GM21737 (cell line): ENCODE measurements at regions not wholly inside any gene's neighbourhood (a gene's known extent, or its start where the extent isn't known, plus 50 kb on each side); places are given as distances from the start of the nearest gene placed in this dataset.
"Not testable (repeated sequence)": the region's sequence is repeated elsewhere in the genome, so short reads cannot be mapped to it uniquely, and the experiment has no call there.

Source experiments
- ATAC-seq: cut with Tn5 transposase; IDR thresholded peaks from one replicate; pipeline ENCODE4 v1.9.1; 2021; ENCODE audit warnings: mild to moderate bottlenecking, moderate library complexity; ENCODE audit not compliant: unreplicated experiment

DNA sequence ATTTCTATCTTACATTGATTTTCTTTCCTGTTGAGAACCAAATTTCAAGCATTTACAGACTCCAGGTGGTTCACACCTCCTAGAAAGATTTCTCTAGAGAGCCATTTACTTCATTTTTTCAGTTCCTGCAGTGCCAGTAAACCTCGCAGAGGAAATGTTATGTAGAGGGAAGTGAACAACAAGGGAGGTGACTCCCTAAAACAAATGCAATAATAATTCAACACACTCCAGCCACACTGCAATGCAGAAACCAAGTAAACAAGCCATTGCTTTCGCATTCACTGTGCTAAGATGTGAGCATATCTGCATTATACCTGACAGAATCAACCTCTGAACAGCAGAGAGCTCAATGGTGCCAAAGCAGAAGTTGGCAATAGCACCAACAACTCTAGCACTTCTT lies 215.1 kb downstream of the RBM26 start:
- ATAC-seq, result peak; percentile 33

DNA sequence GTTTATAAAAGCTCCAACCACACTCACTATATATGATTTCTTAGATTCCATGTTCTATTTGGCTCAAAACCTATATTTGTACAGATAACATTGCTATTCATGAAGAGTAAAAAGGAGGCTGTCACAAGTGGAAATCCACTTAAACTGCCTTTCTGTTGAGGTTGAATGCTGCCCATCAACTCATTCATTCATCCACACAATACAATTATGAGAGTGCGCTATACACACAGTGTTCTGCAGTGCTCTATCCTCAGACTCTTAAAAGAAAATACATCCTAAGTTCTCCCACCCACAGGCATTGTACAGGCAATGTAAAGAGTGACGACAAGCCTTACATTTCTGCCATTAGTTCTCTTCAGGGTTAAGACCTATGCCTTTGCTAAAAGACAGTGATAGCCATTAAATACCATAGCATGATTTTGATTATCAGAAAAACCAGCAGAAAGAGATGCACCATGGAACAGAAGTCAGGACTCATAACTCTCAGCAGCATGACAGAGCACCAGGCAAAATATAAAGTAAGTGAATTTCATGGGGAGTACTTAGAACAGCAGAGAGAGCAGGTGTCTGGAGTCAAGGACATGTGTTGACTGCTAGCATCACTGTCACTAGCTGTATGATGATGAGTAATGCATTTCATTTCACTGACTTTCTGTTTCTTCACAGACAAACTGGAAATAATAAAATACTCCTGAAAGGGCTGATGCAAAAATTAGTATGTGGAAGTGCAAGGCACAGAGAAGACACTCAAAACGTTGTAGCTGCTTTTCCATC lies 218.0 kb downstream of the RBM26 start:
- ATAC-seq, result no peak

DNA sequence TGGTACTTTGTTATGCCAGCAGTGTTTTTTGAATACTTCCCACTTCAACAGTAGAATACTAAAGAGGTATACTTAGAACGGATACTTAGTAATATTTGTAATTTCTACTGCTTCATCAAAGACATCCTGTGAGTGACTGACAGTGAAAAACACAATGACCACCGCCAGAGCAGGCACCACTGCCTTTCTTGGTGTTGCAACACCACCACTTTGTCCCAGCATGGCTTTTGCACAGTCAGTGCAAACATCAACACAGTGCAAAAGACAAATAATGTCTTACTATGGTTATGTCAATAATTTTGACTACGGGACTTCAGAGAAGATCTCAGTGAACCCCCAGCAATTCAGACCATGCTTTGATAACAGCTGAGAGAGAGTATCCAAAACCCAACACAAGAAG lies 220.5 kb downstream of the RBM26 start:
- ATAC-seq, result no peak

GRCh38 chr13:79183231-79183630 lies 222.8 kb downstream of the RBM26 start:
- ATAC-seq, result no peak

DNA sequence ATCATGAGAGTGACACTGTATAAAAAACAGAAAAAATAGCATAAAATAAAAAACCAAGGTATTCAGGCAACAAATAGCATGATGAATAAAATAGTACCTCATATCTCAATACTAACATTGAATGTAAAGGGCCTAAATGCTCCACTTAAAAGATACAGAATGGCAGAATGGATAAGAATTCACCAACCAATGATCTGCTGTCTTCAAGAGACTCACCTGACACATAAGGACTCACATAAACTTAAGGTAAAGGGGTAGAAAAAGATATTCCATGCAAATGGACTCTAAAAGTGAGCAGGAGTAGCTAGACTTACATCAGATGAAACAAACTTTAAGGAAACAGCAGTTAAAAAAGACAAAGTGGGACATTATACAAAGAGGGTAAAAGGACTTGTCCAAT lies 232.4 kb downstream of the RBM26 start:
- not testable (repeated sequence) for ATAC-seq

DNA sequence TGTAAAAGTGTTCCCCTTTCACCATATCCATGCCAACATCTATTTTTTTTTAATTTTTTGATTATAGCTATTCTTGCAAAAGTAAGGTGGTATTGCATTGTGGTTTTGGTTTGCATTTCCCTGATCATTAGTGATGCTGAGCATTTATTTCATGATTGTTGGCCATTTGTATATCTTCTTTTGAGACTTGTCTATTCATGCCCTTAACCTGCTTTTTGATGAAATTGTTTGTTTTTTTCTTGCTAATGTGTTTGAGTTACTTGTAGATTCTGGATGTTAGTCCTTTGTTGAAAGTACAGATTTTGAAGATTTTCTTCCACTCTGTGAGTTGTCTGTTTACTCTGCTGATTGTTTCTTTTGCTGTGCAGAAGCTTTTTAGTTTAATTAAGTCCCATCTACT lies 233.1 kb downstream of the RBM26 start:
- ATAC-seq, result not testable (repeated sequence)

- ATAC-seq, result no peak
Measured at GRCh38 chr13:79171141-79172061, 234.7 kb downstream of the RBM26 start.

GRCh38 chr13:79160818-79161217 lies 245.2 kb downstream of the RBM26 start:
- no peak for ATAC-seq

DNA sequence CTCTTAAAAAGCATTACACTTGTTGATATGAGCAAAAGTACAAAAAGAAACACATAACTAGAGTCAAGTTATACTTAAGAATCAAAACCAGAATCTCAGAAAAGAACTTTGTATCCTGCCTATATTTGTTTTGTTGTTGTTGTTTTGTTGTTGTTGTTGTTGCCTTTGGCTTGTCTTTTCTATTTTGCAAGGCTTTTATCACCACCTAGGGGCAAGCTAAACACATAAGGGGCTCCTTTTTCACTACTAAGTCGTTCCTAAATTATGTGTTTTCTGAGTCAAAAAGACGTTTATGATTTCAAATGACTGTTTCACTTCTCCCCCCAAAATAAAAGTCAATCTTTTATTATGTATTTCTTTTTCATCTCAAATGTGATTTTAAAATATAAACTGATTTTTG lies 250.2 kb downstream of the RBM26 start:
- ATAC-seq, result no peak

DNA sequence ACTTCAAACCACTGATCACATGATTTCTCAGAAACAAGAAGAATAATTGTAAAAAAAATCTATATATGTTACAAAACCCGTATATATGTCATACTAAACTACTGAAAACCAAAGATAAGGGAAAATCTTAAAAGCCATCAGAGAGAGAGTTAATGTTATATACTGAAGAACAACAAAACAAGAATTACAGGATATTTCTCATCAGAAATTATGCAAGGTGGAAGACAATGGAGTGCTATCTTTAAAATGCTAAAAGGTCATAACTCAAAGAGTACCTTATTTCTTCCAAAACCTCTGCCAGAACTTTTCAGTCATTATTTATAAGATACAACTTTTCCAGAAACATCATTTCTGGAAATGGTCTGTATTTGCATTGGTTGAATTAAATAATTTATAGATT lies 256.8 kb downstream of the RBM26 start:
- no peak for ATAC-seq

DNA sequence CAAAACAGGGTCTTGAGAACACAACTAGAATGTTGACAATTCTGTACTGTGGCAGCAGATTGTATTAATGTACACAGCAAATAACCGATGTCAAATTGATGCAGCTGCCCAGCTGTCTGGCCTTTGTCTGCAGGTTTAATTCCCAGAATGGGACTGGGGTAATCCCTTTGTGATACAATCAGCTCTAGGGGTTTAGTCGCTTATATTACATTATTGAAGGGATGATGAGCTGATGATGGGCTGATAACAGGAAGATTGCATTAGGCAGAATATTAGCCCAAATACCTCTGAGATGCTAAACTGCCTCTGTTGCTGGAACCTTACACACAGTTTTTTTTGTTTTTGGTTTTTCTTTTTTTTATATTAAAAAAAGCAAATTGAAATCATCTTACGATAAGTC lies 265.0 kb downstream of the RBM26 start:
- no peak for ATAC-seq

DNA sequence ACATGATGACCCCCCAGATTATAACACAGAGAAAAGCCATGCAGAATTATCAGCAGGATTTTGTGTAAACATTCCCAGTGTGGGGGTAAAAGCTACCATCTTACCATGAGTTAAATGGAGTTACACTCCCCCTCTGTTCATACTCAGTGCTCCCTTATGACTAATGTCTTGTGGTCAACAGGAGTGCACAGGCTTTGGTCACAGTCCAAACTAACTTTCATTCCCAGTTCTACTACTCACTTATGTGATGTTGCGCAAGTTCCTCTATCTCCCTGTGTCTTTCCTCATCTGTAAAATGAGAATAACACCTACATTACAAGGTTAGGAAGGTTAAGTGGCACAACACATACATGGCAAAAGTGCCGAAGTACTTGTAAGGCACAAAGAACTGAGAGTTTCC lies 277.9 kb downstream of the RBM26 start:
- no peak for ATAC-seq

DNA sequence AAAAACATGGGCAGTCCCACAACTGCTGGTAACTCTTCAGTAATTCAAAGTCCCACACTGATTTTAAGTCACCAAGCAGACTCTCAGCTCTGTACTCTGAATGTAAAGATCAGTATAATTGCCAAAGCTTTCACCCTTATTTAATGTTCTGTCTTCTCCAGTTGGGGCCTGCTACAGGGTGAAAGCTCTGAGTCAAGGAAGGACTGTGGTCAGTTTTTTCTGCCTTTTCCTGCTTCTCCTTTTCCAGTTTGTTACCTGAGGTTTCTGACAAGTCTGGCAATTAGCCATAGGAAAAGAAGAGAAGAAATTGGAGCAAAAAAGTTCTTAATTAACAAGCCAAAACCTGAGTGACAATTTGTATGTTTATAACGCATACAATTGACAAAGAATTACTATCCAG lies 279.3 kb downstream of the RBM26 start:
- no peak for ATAC-seq

GRCh38 chr13:79124183-79124582 lies 281.9 kb downstream of the RBM26 start:
- ATAC-seq, result no peak

GRCh38 chr13:79121286-79121685 lies 284.8 kb downstream of the RBM26 start:
- ATAC-seq, result no peak

- ATAC-seq, result no peak
Measured at GRCh38 chr13:79119578-79120107, 286.4 kb downstream of the RBM26 start.

GRCh38 chr13:79112016-79112415 lies 294.0 kb downstream of the RBM26 start:
- no peak for ATAC-seq

- no peak for ATAC-seq
Measured at GRCh38 chr13:79108914-79109643, 297.0 kb downstream of the RBM26 start.

- no peak for ATAC-seq
Measured at GRCh38 chr13:79098596-79098995, 307.5 kb downstream of the RBM26 start.

DNA sequence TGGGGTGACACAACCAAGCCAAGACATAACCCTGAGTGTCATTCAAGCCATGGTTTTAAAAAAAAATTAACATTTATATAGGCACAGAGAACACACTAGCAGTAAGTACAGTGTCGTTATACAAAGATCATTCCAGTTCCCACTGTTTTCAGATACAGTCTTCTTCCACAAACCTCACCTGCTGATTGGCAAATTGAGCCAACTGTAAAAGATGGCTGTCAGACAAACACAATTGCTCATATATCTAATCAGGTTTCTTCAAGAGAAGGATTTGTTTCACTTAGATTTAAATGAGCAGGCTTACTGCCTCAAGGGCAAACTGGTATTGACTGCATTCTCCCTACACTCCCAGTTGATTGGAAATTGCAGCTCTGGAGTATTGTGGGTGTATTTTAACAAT lies 308.9 kb downstream of the RBM26 start:
- no peak for ATAC-seq

GRCh38 chr13:79096099-79096498 lies 310.0 kb downstream of the RBM26 start:
- no peak for ATAC-seq
